ENCODE measurements at regions not wholly inside any gene's neighbourhood (a gene's known extent, or its start where the extent isn't known, plus 50 kb on each side); places are given as distances from the start of the nearest gene placed in this dataset.

GRCh38 chr6:14222956-14223355 is 105.4 kb downstream of the CD83 start:
- Histone ChIP-seq H3K36me3 (ENCODE audit: control insufficient read depth in 2 of 2, insufficient read depth in 2 of 2, low read length in 1 of 2) (no peaks in the 10 kb centered on the region), H2AFZ (ENCODE audit: control insufficient read depth, low read depth, low read length) (no peak overlapping the region), H3K9me3 (replicated peaks; ENCODE audit: control insufficient read depth, insufficient read depth, low read length) (no peaks in the 10 kb centered on the region; the same call in 2 of the 3 replicates), H3K27ac (ENCODE audit: control insufficient read depth, insufficient read depth) (no peak overlapping the region), H3K4me1 (ENCODE audit: control insufficient read depth, insufficient read depth, low read length) (no peaks in the 10 kb centered on the region), H4K20me1 (ENCODE audit: control insufficient read depth, insufficient read depth) (no peaks in the 10 kb centered on the region), H3K79me2 (ENCODE audit: control insufficient read depth, insufficient read depth, low read length) (no peaks in the 10 kb centered on the region), H3K9ac (ENCODE audit: control insufficient read depth, insufficient read depth, low read length) (no peak overlapping the region), H3K27me3 (replicated peaks in 1 of 2; ENCODE audit: control insufficient read depth in 2 of 2, insufficient read depth in 2 of 2, low read length in 1 of 2) (no peaks in the 10 kb centered on the region), H3K4me3 (no peak overlapping the region), H3K4me2 (ENCODE audit: control insufficient read depth, insufficient read depth) (no peak overlapping the region)
- ChIA-PET SMC1A (ENCODE audit: uncharacterized antibody, unreplicated experiment) (interaction anchor here (0.5 to 2.0 kb wide), 4 partner anchors 11 to 653 kb away, joined by 3 to 14 read pairs (median 4); no protein-coding TSS in a partner anchor), POLR2A (no interaction called here), CTCF (interaction anchor here (0.8 kb wide), 1 partner anchor 11 kb away, joined by 3 read pairs; no protein-coding TSS in a partner anchor), RAD21 (ENCODE audit: unreplicated experiment) (no interaction called here)
- intact Hi-C loops (cut with micrococcal nuclease; ENCODE audit: unreplicated experiment) = no loop called here
- 49% methylated on average over 8 of the region's 8 CpGs for WGBS (ENCODE audit: insufficient coverage, insufficient replicate concordance, low lambda C conversion rate, missing lambda C conversion rate)
- FAIRE-seq (no peak), DNase-seq (ENCODE audit: low read depth, low spot score) (no peak), ATAC-seq (no peak)
- TF ChIP-seq MTA2 (IDR thresholded peaks at IDR 0.05; ENCODE audit: low read depth) = no peak
- TF ChIP-seq REST (IDR thresholded peaks at IDR 0.05; ENCODE audit: low read depth, low read length) = no peak
- TF ChIP-seq BCL11A (IDR thresholded peaks at IDR 0.05; ENCODE audit: low read depth, low read length) = no peak
- no peak for TF ChIP-seq PAX5 (IDR thresholded peaks at IDR 0.05; ENCODE audit: borderline replicate concordance, low read depth, low read length)
- TF ChIP-seq SKIL (IDR thresholded peaks at IDR 0.05; ENCODE audit: low read depth, poor library complexity, severe bottlenecking) = no peak
- TF ChIP-seq IKZF1 (conservative IDR thresholded peaks at IDR 0.05) = no peak
- TF ChIP-seq BCLAF1 (IDR thresholded peaks at IDR 0.05) = no peak
- no peak for TF ChIP-seq ESRRA (IDR thresholded peaks at IDR 0.05; ENCODE audit: low read length)
- in situ Hi-C loops (cut with MboI) = loop anchor here (25.0 kb wide), 2 partner anchors 1264 to 1389 kb away; no protein-coding TSS in a partner anchor
- BruUV-seq (replicated peaks) = no TSS peak

All from GM12878 (cell line).